Retina (tissue), 1 donor: ENCODE measurements at regions not wholly inside any gene's neighbourhood (a gene's known extent, or its start where the extent isn't known, plus 50 kb on each side); places are given as distances from the start of the nearest gene placed in this dataset.

Source experiments
- DNase-seq: peaks from one replicate; pipeline ENCODE4 v3.0.0-alpha.2; 2016

GRCh38 chr16:85394456-85395206 is 218.5 kb upstream of the GSE1 start:
- DNase-seq = no peak

- DNase-seq = no peak
Observed at GRCh38 chr16:85395207-85395912, 217.8 kb upstream of the GSE1 start.

GRCh38 chr16:85395913-85396878 is 216.9 kb upstream of the GSE1 start:
- no peak for DNase-seq

GRCh38 chr16:85396879-85397871 is 215.9 kb upstream of the GSE1 start:
- no peak for DNase-seq

- DNase-seq = no peak
Observed at GRCh38 chr16:85398050-85398451, 215.1 kb upstream of the GSE1 start.

GRCh38 chr16:85398688-85399582 is 214.2 kb upstream of the GSE1 start:
- DNase-seq = peak; percentile 10

GRCh38 chr16:85399583-85400284 is 213.4 kb upstream of the GSE1 start:
- DNase-seq = peak; percentile 34

GRCh38 chr16:85400305-85401205 is 212.6 kb upstream of the GSE1 start:
- DNase-seq = peak; percentile 8

GRCh38 chr16:85401370-85401916 is 211.7 kb upstream of the GSE1 start:
- peak; percentile 0 for DNase-seq

- peak; percentile 2 for DNase-seq
Observed at GRCh38 chr16:85401917-85402766, 211.0 kb upstream of the GSE1 start.

GRCh38 chr16:85402910-85403692 is 210.0 kb upstream of the GSE1 start:
- peak; percentile 25 for DNase-seq

- DNase-seq = peak; percentile 19
Observed at GRCh38 chr16:85403693-85404092, 209.4 kb upstream of the GSE1 start.

GRCh38 chr16:85412911-85413520 is 200.1 kb upstream of the GSE1 start:
- DNase-seq = peak; percentile 1

GRCh38 chr16:85413691-85414663 is 199.1 kb upstream of the GSE1 start:
- DNase-seq = no peak
